ENCODE measurements at regions not wholly inside any gene's neighbourhood (a gene's known extent, or its start where the extent isn't known, plus 50 kb on each side); places are given as distances from the start of the nearest gene placed in this dataset.

DNA sequence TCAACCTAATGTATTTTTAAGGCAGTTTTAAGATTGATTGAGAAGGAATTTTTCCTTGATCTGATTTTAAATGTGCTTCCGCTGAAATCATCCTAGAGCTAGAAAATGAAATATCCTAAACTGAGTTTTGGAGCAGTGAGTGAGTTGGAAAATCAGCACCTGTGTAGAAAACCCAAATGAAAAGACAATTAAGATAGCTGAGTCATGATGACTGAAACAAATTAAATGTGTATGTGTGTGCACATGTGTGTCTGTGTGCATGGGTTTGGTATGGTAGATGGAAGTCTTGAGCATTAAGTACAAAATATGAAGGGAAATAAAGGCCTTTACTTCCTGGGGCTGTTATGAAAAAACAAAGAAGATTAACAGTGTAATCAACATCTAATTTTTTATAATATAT lies 394.6 kb upstream of the MAP2 start:
- Histone ChIP-seq H3K79me1 (ENCODE audit: insufficient read depth, low read depth, low read length, poor library complexity, severe bottlenecking) (no peaks in the 10 kb centered on the region), H2BK15ac (ENCODE audit: low read depth, low read length) (no peak overlapping the region), H2AK5ac (ENCODE audit: insufficient read length, low read length) (no peak overlapping the region), H3T11ph (ENCODE audit: low read length) (no peak overlapping the region), H4K5ac (ENCODE audit: insufficient read length, low read depth, low read length) (no peak overlapping the region), H2BK12ac (ENCODE audit: insufficient read length, low read depth, low read length) (no peak overlapping the region), H3K27ac (ENCODE audit: insufficient read length, low read depth, low read length) (no peak overlapping the region), H4K8ac (replicated peaks; ENCODE audit: insufficient read length, low read depth, low read length) (no peak overlapping the region), H3K18ac (ENCODE audit: insufficient read length, low read depth, low read length) (no peak overlapping the region), H3K56ac (ENCODE audit: insufficient read length, low read depth, low read length) (no peak overlapping the region), H2BK5ac (ENCODE audit: insufficient read length, low read length) (no peak overlapping the region), H3K23ac (ENCODE audit: insufficient read length, low read depth, low read length) (no peak overlapping the region), H3K9me3 (ENCODE audit: control insufficient read depth, low read depth, low read length) (no peaks in the 10 kb centered on the region), H4K91ac (ENCODE audit: insufficient read length, low read depth, low read length) (no peak overlapping the region), H3K23me2 (ENCODE audit: insufficient read length, low read depth, low read length, poor library complexity, severe bottlenecking) (no peaks in the 10 kb centered on the region), H3K4me1 (ENCODE audit: insufficient read depth, low read length) (no peaks in the 10 kb centered on the region), H4K20me1 (ENCODE audit: control insufficient read depth, insufficient read depth, insufficient read length) (no peaks in the 10 kb centered on the region), H2BK120ac (ENCODE audit: low read depth, low read length, poor library complexity, severe bottlenecking) (no peak overlapping the region), H3K79me2 (ENCODE audit: insufficient read depth, low read length) (no peaks in the 10 kb centered on the region), H3K9ac (ENCODE audit: extremely low read depth, insufficient read length, low read length) (no peak overlapping the region), H2BK20ac (ENCODE audit: low read depth, low read length, poor library complexity, severe bottlenecking) (no peak overlapping the region), H3K4ac (ENCODE audit: low read depth, low read length) (no peak overlapping the region), H3K27me3 (ENCODE audit: insufficient read depth, low read length) (no peaks in the 10 kb centered on the region), H2AFZ (ENCODE audit: low read length) (no peak overlapping the region), H3K4me2 (ENCODE audit: insufficient read depth, insufficient read length, low read length) (no peak overlapping the region), H3K14ac (ENCODE audit: insufficient read depth, low read length) (no peak overlapping the region)
- Mint-ChIP-seq H3K27me3 (ENCODE audit: low read depth) (no peaks in the 10 kb centered on the region), H3K4me1 (no peaks in the 10 kb centered on the region), H3K4me3 (no peak overlapping the region), H3K9me3 (no peaks in the 10 kb centered on the region; a peak in 1 of 5 replicates), H3K27ac (no peak overlapping the region), H3K36me3 (ENCODE audit: insufficient read depth in 1 of 3, low read depth in 3 of 3) (no peaks in the 10 kb centered on the region)
- DNase-seq: no peak
- TF ChIP-seq, protein P1, sequence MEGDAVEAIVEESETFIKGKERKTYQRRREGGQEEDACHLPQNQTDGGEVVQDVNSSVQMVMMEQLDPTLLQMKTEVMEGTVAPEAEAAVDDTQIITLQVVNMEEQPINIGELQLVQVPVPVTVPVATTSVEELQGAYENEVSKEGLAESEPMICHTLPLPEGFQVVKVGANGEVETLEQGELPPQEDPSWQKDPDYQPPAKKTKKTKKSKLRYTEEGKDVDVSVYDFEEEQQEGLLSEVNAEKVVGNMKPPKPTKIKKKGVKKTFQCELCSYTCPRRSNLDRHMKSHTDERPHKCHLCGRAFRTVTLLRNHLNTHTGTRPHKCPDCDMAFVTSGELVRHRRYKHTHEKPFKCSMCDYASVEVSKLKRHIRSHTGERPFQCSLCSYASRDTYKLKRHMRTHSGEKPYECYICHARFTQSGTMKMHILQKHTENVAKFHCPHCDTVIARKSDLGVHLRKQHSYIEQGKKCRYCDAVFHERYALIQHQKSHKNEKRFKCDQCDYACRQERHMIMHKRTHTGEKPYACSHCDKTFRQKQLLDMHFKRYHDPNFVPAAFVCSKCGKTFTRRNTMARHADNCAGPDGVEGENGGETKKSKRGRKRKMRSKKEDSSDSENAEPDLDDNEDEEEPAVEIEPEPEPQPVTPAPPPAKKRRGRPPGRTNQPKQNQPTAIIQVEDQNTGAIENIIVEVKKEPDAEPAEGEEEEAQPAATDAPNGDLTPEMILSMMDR (conservative IDR thresholded peaks at IDR 0.05): no peak
- no CpG with 5 or more reads among the region's 1 CpG for WGBS (ENCODE audit: extremely low coverage, insufficient read length, low lambda C conversion rate)

Data from H9 (cell line).